ENCODE measurements at regions not wholly inside any gene's neighbourhood (a gene's known extent, or its start where the extent isn't known, plus 50 kb on each side); places are given as distances from the start of the nearest gene placed in this dataset.

DNA sequence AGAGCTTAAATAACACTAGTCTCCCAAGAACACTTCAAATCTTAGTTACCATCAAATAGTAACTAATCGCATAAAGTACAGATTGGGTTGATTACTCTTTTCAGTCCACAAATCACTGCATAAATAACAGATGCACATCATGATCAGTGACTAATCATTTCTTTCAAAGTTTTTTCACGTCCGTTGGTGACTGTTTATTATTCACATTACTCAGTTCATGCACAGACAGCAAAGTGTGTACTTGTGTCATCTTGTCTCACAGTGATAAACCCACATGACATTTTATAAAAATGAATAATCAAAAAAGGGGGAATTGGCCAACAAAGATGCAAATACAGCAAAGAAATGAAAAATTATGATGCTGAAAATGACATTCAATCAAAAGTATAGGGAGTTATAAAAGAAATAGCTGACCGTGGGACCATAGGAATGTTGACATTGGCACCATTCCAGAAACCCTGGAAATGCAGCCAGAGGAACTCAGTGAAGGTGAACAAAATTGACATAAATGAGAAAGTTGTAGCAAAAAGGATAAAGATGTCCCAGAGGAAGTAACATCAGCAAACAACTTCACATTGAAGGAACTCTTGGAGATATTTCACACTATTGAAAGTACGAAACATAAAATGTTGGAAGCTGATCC is 161.5 kb downstream of the SOX3 start:
- no peak for DNase-seq (ENCODE audit: low spot score)
- Mint-ChIP-seq H3K27ac (ENCODE audit: unreplicated experiment) (no peak overlapping the region), H3K9me3 (ENCODE audit: unreplicated experiment) (no peaks in the 10 kb centered on the region), H3K4me1 (ENCODE audit: unreplicated experiment) (no peaks in the 10 kb centered on the region), H3K4me3 (ENCODE audit: unreplicated experiment) (no peak overlapping the region), H3K36me3 (ENCODE audit: low read depth, unreplicated experiment) (no peaks in the 10 kb centered on the region), H3K27me3 (ENCODE audit: unreplicated experiment) (no peaks in the 10 kb centered on the region)
- TF ChIP-seq, protein P1, sequence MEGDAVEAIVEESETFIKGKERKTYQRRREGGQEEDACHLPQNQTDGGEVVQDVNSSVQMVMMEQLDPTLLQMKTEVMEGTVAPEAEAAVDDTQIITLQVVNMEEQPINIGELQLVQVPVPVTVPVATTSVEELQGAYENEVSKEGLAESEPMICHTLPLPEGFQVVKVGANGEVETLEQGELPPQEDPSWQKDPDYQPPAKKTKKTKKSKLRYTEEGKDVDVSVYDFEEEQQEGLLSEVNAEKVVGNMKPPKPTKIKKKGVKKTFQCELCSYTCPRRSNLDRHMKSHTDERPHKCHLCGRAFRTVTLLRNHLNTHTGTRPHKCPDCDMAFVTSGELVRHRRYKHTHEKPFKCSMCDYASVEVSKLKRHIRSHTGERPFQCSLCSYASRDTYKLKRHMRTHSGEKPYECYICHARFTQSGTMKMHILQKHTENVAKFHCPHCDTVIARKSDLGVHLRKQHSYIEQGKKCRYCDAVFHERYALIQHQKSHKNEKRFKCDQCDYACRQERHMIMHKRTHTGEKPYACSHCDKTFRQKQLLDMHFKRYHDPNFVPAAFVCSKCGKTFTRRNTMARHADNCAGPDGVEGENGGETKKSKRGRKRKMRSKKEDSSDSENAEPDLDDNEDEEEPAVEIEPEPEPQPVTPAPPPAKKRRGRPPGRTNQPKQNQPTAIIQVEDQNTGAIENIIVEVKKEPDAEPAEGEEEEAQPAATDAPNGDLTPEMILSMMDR (IDR thresholded peaks at IDR 0.05; ENCODE audit: unreplicated experiment): no peak

DNA sequence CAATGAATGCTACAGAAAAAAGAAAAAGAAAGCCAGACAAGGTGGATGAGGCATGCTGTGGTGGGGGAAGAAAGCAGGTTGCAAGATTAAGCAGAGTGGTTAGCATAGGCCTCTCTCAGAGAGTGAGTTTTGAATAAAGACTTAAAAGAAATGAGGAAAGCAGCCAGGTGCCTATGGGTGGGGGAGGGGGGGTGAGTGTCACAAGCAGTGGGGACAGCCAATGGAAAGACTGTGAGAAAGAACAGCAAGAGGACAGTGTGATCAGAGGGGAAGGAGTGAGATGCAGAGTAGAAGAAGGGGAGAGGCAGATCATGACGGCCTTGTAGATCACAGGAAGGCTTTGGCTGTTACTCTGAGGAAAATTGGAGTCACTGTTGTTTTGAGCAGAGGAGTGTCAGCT is 162.5 kb downstream of the SOX3 start:
- H3K27me3 Mint-ChIP-seq (ENCODE audit: unreplicated experiment): no peaks in the 10 kb centered on the region
- no peak overlapping the region for H3K4me3 Mint-ChIP-seq (ENCODE audit: unreplicated experiment)
- H3K27ac Mint-ChIP-seq (ENCODE audit: unreplicated experiment): no peak overlapping the region
- no peaks in the 10 kb centered on the region for H3K9me3 Mint-ChIP-seq (ENCODE audit: unreplicated experiment)
- TF ChIP-seq, protein P1 (IDR thresholded peaks at IDR 0.05; ENCODE audit: unreplicated experiment): no peak
- no peaks in the 10 kb centered on the region for H3K4me1 Mint-ChIP-seq (ENCODE audit: unreplicated experiment)
- no peak for DNase-seq (ENCODE audit: low spot score)
- H3K36me3 Mint-ChIP-seq (ENCODE audit: low read depth, unreplicated experiment): no peaks in the 10 kb centered on the region

DNA sequence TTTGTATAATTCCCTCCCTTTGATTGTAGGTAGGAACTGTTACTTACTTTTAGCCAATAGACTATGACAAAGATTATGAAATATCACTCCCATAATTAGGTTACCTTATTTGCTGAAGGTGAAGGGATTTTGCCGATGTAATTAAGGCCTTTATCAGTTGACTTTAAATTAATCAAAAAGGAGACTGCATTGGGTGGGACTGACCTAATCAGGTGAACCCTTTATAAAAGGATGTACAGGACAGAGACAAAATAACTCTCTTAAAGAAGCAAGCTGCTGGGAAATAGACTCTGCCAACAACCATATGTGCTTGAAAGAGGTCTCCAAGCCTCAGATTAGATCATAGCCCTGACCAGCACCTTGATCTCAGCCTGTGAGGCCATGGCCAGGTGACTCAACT is 167.6 kb downstream of the SOX3 start:
- Mint-ChIP-seq H3K4me1 (ENCODE audit: unreplicated experiment) (no peaks in the 10 kb centered on the region), H3K4me3 (ENCODE audit: unreplicated experiment) (no peak overlapping the region), H3K36me3 (ENCODE audit: low read depth, unreplicated experiment) (no peaks in the 10 kb centered on the region), H3K27ac (ENCODE audit: unreplicated experiment) (no peak overlapping the region), H3K9me3 (ENCODE audit: unreplicated experiment) (no peaks in the 10 kb centered on the region), H3K27me3 (ENCODE audit: unreplicated experiment) (no peaks in the 10 kb centered on the region)
- TF ChIP-seq, protein P1 (IDR thresholded peaks at IDR 0.05; ENCODE audit: unreplicated experiment): no peak
- DNase-seq (ENCODE audit: low spot score): no peak

DNA sequence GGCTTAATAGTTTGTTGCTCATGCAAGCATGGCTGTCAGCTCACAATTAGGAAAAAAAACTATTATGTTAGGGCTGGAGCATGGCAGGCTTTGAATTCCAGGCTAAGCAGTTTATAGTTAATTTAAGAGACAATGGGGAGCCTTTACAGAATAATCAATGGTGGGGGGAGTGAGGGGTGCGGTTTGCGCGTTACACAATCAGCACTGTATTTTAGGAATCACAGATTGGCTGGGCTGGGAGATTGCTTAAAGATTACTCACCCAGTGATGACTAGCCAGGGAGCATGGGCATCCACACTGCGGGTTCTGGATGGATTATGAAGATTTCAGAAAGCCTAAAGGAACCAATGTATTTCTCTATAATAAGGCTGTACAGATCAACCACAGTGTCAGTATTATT is 186.6 kb downstream of the SOX3 start:
- no peaks in the 10 kb centered on the region for H3K27me3 Mint-ChIP-seq (ENCODE audit: unreplicated experiment)
- no peak for DNase-seq (ENCODE audit: low spot score)
- H3K27ac Mint-ChIP-seq (ENCODE audit: unreplicated experiment): no peak overlapping the region
- TF ChIP-seq, protein P1 (IDR thresholded peaks at IDR 0.05; ENCODE audit: unreplicated experiment): no peak
- no peak overlapping the region for H3K4me3 Mint-ChIP-seq (ENCODE audit: unreplicated experiment)
- no peaks in the 10 kb centered on the region for H3K36me3 Mint-ChIP-seq (ENCODE audit: low read depth, unreplicated experiment)
- H3K4me1 Mint-ChIP-seq (ENCODE audit: unreplicated experiment): no peaks in the 10 kb centered on the region
- H3K9me3 Mint-ChIP-seq (ENCODE audit: unreplicated experiment): no peaks in the 10 kb centered on the region

DNA sequence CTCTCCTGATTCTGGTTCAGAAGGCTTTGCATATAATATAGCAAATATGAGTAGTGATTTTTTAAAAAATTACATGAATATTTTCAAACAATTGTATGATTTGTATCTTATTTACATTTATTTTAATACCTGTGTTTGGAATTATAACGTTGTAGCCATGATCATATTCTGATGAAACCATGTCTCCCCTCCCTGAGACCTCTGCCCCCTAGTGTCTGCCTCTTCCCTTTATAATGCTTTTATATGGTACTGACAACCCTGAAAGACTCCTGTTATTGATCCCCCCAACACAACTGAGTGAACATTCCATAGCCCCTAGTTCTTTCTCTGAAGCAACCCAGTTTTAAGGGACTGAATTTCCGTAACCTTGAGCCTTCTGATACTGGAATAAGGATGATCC is 187.4 kb downstream of the SOX3 start:
- TF ChIP-seq, protein P1 (IDR thresholded peaks at IDR 0.05; ENCODE audit: unreplicated experiment): no peak
- Mint-ChIP-seq H3K4me1 (ENCODE audit: unreplicated experiment) (no peaks in the 10 kb centered on the region), H3K27me3 (ENCODE audit: unreplicated experiment) (no peaks in the 10 kb centered on the region), H3K36me3 (ENCODE audit: low read depth, unreplicated experiment) (no peaks in the 10 kb centered on the region), H3K4me3 (ENCODE audit: unreplicated experiment) (no peak overlapping the region), H3K9me3 (ENCODE audit: unreplicated experiment) (no peaks in the 10 kb centered on the region), H3K27ac (ENCODE audit: unreplicated experiment) (no peak overlapping the region)
- no peak for DNase-seq (ENCODE audit: low spot score)
